Ovary (tissue), 7 donors: ENCODE measurements at regions not wholly inside any gene's neighbourhood (a gene's known extent, or its start where the extent isn't known, plus 50 kb on each side); places are given as distances from the start of the nearest gene placed in this dataset.

ENCODE experiments used
- DNase-seq, 5 donors: peaks; one replicate each; pipeline ENCODE4 v3.0.0-alpha.2; 2019 to 2020
- H3K27ac ChIP-seq, 2 donors: fragments of 200-600 bp; one replicate each; pipeline versions ENCODE4 v1.5.1 to v1.8.0; 2019 to 2022
- H3K27me3 ChIP-seq: fragments of 200-600 bp; one replicate; pipeline ENCODE4 v1.8.0; 2022
- H3K36me3 ChIP-seq: fragments of 200-600 bp; sonication (generic); one replicate; pipeline ENCODE4 v1.5.1; 2019
- H3K4me1 ChIP-seq: one replicate; pipeline ENCODE4 v1.8.1; 2013; ENCODE audit warnings: mild to moderate bottlenecking, moderate library complexity; ENCODE audit not compliant: insufficient read depth
- H3K4me3 ChIP-seq: fragments of 200-600 bp; sonication (generic); one replicate; pipeline ENCODE4 v1.5.1; 2017
- H3K9me3 ChIP-seq, 2 donors: fragments of 200-600 bp in 1 of 2; sonication (generic) in 1 of 2; one replicate each; pipeline versions ENCODE4 v1.5.1 to v1.8.1; 2013 to 2019; ENCODE audit warnings: mild to moderate bottlenecking in 1 of 2, moderate library complexity in 1 of 2
- CTCF ChIP-seq, 3 donors: fragments of 450-650 bp in 2 of 3; fragments of 200-600 bp in 1 of 3; IDR thresholded peaks; one replicate each; pipeline versions ENCODE4 v1.5.1 to v1.8.0; 2016 to 2022; ENCODE audit warnings: antibody characterized with exemption in 3 of 3, mild to moderate bottlenecking in 1 of 3
- EP300 ChIP-seq: sonication (generic); formaldehyde crosslinking; IDR thresholded peaks from one replicate; pipeline ENCODE4 v1.6.1; 2017; ENCODE audit warnings: antibody characterized with exemption
- POLR2A ChIP-seq: fragments of 450-650 bp; IDR thresholded peaks from one replicate; pipeline ENCODE4 v1.6.1; 2017; ENCODE audit warnings: antibody characterized with exemption, mild to moderate bottlenecking, moderate library complexity
- WGBS, 3 donors: extraction: QIAGEN DNeasy Blood & Tissue Kit in 1 of 3; methylation state at CpG; one replicate each; pipeline versions ENCODE4 v1.1.5 to v1.1.7; 2013 to 2017; 5-methylcytosine and 5-hydroxymethylcytosine counted together
- intact Hi-C, 4 donors: fragments of 100-400 bp; cut with DNase I; formaldehyde crosslinking; loops; one replicate each; pipeline versions ENCODE4 v1.11.0 to v1.15.1; 2022 to 2023
- donor health status: DM: no; HTN: no; CAD: no; lungs with moderate emphysema.
- donor health status: DM: no; HTN: no; CAD: no.
- donor health status: Bipolar disorder and iron deficiency.
- donor health status: DM: no; HTN: no; CAD: no.
- donor health status: DM: yes; HTN: yes; CAD: no.

GRCh38 chr20:22680031-22680740 lies 95.8 kb upstream of the FOXA2 start:
- 45 to 56% (median 46%) methylated on average over 9 of the region's 9 CpGs for WGBS, 3 donors
- DNase-seq: no peak
- intact Hi-C loops: loop anchor here in 3 of 4 donors (5.0 to 10.0 kb wide), 2 partner anchors 338 to 345 kb away; no protein-coding TSS in a partner anchor

DNA sequence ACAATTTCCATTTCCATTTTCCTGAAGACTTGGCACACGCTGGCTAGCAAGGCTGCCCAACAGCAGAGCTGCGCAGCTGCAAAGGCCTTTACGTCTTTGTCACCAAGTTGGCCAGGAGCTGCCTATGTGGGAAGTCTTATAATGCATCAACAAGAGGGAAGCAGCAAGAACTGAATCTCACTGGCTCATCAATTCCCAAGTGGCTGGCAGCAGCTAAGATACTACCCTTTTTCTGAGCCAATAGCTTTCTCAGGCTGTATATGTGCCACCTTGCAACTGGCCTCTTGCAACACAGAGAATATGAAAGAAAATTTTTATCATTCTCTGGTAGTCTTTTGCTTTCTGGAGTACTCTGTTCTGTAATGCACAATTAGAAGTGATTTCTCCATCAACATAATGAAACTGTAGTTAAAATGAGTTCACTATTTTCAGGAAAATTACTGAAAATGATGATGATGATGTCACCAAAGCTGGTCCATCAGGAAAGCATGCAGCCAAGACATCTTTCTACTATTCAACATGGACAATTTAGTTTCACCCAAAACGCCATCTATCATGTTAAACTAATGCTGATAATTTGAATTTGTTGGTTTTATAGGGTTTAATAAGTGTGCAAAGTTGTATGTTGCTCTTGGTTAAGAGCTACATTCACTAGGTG lies 97.3 kb upstream of the FOXA2 start:
- no peak for DNase-seq
- intact Hi-C loops: loop anchor here in 3 of 4 donors (5.0 to 10.0 kb wide), 2 partner anchors 339 to 347 kb away; no protein-coding TSS in a partner anchor
- H3K27me3 ChIP-seq: no peaks in the 10 kb centered on the region

More at GRCh38 chr20:22680031-22680740, 95.8 kb upstream of the FOXA2 start:
- Histone ChIP-seq H3K4me3 (no peak overlapping the region), H3K27me3 (no peaks in the 10 kb centered on the region), H3K36me3 (no peaks in the 10 kb centered on the region), H3K9me3 (no peaks in the 10 kb centered on the region), H3K27ac (no peak overlapping the region), H3K4me1 (no peaks in the 10 kb centered on the region)
- no peak for TF ChIP-seq POLR2A

DNA sequence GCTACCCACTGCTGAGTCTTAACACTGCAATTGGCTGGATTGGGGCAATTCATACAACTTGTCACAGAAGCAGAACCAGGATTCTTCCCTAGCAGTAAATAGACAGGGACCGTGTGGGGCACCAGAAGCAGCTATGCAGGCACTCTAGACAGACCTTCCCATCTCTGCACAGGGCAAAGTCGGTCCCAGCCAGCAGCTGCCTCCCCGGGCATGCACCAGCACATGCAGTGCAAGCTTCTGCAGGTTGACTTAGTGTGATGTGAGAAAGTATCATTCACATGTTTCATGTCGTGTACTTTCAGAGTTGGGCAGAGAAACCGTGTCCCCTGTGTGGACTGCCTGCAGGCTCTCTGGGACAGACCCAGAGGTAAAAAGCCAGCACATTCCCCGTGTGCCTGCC lies 98.0 kb upstream of the FOXA2 start:
- no peak for DNase-seq

More for the DNA sequence above, 97.3 kb upstream of the FOXA2 start:
- TF ChIP-seq POLR2A: no peak
- no peak for TF ChIP-seq EP300
- TF ChIP-seq CTCF (IDR thresholded peaks at IDR 0.05): no peak
- H3K4me1 ChIP-seq: no peaks in the 10 kb centered on the region
- no peak overlapping the region for H3K4me3 ChIP-seq
- no peaks in the 10 kb centered on the region for H3K36me3 ChIP-seq
- no peaks in the 10 kb centered on the region for H3K9me3 ChIP-seq
- H3K27ac ChIP-seq: no peak overlapping the region
- WGBS, 3 donors: 72 to 79% (median 77%) methylated on average over 4 of the region's 4 CpGs

DNA sequence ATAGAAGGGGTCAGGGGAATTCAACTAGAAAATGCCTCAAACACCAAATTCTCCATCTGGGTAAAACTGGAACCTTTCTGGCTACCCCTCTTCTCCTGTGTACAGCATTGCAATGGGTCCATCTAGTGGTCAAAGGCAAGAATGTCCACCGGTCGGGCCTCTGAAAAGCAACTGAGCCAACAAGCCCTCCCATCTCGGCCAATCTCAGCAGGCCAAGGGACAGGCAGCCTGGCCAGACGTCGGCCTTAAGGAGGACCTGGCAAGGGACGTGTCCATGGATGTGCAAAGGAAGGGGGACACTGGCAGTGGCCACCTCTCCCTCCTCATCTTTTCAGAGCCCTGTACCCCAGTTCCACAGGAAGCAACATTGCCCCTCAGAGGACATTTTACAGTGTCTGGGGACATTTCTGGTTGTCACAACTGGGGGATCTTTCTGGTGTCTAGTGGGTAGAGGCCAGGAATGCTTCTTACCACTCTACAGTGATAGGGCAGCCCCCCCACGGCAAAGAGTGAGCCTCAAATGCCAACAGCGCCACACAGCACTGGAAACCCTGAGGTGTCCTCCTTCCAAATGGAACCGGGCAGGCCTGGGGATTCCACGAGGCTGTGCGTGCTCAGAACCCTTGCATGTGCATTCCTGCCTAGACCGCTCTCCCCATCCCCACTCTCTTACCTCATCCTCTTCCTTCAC lies 99.8 kb upstream of the FOXA2 start:
- Histone ChIP-seq H3K27me3 (no peaks in the 10 kb centered on the region), H3K4me3 (no peak overlapping the region), H3K9me3 (no peaks in the 10 kb centered on the region), H3K27ac (no peak overlapping the region), H3K4me1 (no peaks in the 10 kb centered on the region), H3K36me3 (no peaks in the 10 kb centered on the region)
- intact Hi-C loops: loop anchor here in 3 of 4 donors (5.0 to 10.0 kb wide), 2 partner anchors 342 to 349 kb away; no protein-coding TSS in a partner anchor
- WGBS, 3 donors: 32 to 33% (median 32%) methylated on average over 12 of the region's 12 CpGs
- no peak for TF ChIP-seq EP300
- TF ChIP-seq CTCF (IDR thresholded peaks at IDR 0.05): peak; percentile 47 to 59 (median 52)
- DNase-seq: peak in 4 of 5 donors; percentile 28 to 59 (median 58)

More for the DNA sequence above, 98.0 kb upstream of the FOXA2 start:
- Histone ChIP-seq H3K36me3 (no peaks in the 10 kb centered on the region), H3K9me3 (no peaks in the 10 kb centered on the region), H3K4me1 (no peaks in the 10 kb centered on the region), H3K27ac (no peak overlapping the region), H3K27me3 (no peaks in the 10 kb centered on the region), H3K4me3 (no peak overlapping the region)
- TF ChIP-seq EP300 (no peak), CTCF (IDR thresholded peaks at IDR 0.05) (no peak), POLR2A (no peak)
- WGBS, 3 donors: 68 to 77% (median 70%) methylated on average over 6 of the region's 6 CpGs
- intact Hi-C loops: loop anchor here in 3 of 4 donors (5.0 to 10.0 kb wide), 2 partner anchors 340 to 348 kb away; no protein-coding TSS in a partner anchor
